ENCODE measurements at regions not wholly inside any gene's neighbourhood (a gene's known extent, or its start where the extent isn't known, plus 50 kb on each side); places are given as distances from the start of the nearest gene placed in this dataset.

DNA sequence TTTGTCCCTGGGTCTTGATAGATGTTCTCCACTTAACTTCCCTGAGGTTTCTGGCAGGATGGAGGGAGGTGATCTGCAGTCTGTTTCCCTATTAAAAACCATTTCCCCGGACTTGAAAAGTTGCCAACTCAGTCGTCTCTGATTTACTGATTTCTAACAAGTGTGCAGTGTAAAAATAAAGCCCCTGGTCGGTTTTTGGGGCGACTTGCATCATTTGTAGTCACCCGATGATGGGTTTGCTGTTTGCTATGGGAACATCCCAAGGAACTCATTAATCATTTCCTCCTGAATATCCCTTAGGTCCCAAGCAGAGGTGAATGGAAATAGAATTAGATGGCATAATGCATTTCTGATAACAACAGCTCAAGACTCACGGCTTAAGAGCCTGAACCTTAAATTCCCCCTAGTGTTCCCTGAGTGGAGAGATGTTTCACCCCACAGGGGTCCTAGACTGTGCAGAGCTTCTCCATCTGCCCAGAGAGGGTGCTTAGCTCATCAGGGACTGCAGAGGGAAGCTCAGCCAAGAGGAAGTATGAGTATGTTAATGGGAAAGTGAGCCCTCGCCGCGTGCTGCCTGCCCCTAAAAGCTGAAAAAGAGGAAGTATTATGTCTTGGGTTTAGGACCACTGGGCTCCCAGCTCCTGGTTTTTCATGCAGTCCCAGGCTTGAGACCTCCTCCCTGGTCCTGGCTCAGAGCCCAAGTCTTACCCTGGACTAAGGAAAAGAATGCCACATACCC lies 115.1 kb upstream of the DAP start:
- Histone ChIP-seq H3K4me1 (ENCODE audit: control insufficient read depth, insufficient read depth, low read length, poor library complexity, severe bottlenecking) (peaks cover 9% of the 10 kb centered on the region), H3K4me3 (ENCODE audit: extremely low read depth, insufficient read depth, low read length, poor library complexity, severe bottlenecking) (no peak overlapping the region), H3K36me3 (ENCODE audit: control insufficient read depth, insufficient read depth, low read length) (no peaks in the 10 kb centered on the region), H3K27ac (ENCODE audit: low read depth, low read length, severe bottlenecking) (no peak overlapping the region), H3K9me3 (ENCODE audit: control insufficient read depth, low read length) (peaks cover 4% of the 10 kb centered on the region)
- WGBS, 2 experiments (ENCODE audit: insufficient coverage in 2 of 2), result 92 to 100% methylated on average over 1 to 5 of the region's 9 CpGs

DNA sequence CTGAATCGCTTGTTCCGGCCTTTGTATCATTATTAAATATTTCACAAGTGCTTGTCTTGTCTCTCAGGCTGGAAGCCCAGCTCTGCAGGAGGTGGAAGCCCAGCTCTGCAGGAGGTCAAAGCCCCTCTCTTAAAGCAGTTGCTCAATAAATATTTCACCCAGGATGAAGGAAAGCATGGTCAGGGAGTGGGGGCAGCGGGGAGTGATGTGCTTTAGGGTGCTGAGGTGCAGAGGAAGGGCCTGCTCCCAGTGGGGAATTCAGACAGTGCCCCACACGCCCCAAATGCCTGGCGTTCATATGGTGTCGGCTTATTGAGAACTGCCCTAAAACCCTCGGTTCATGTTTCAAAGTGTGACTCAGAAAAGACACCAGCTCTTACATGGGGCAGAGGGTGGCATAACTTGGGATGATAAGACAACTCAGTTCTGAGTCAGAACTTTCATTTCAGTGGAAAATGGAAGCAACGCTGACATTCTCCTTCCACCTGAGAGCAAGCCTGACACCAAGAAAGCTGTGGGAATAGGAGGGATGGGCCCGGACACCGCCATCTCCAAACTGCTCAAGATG lies 114.3 kb upstream of the DAP start:
- 92 to 94% methylated on average over 9 of the region's 10 CpGs for WGBS, 2 experiments (ENCODE audit: insufficient coverage in 2 of 2)
- no peaks in the 10 kb centered on the region for H3K36me3 ChIP-seq (ENCODE audit: control insufficient read depth, insufficient read depth, low read length)
- peaks cover 4% of the 10 kb centered on the region for H3K9me3 ChIP-seq (ENCODE audit: control insufficient read depth, low read length)
- no peak overlapping the region for H3K27ac ChIP-seq (ENCODE audit: low read depth, low read length, severe bottlenecking)
- no peak overlapping the region for H3K4me3 ChIP-seq (ENCODE audit: extremely low read depth, insufficient read depth, low read length, poor library complexity, severe bottlenecking)
- H3K4me1 ChIP-seq (ENCODE audit: control insufficient read depth, insufficient read depth, low read length, poor library complexity, severe bottlenecking), result peaks cover 9% of the 10 kb centered on the region

GRCh38 chr5:10874541-10874940 lies 113.5 kb upstream of the DAP start:
- Histone ChIP-seq H3K9me3 (ENCODE audit: control insufficient read depth, low read length) (peaks cover 4% of the 10 kb centered on the region), H3K36me3 (ENCODE audit: control insufficient read depth, insufficient read depth, low read length) (no peaks in the 10 kb centered on the region), H3K27ac (ENCODE audit: low read depth, low read length, severe bottlenecking) (no peak overlapping the region), H3K4me1 (ENCODE audit: control insufficient read depth, insufficient read depth, low read length, poor library complexity, severe bottlenecking) (peaks cover 9% of the 10 kb centered on the region), H3K4me3 (ENCODE audit: extremely low read depth, insufficient read depth, low read length, poor library complexity, severe bottlenecking) (no peak overlapping the region)
- WGBS, 2 experiments (ENCODE audit: insufficient coverage in 2 of 2), result 83% methylated on average over 3 to 5 of the region's 7 CpGs

GRCh38 chr5:10870791-10871190 lies 109.8 kb upstream of the DAP start:
- H3K36me3 ChIP-seq (ENCODE audit: control insufficient read depth, insufficient read depth, low read length), result no peaks in the 10 kb centered on the region
- peaks cover 9% of the 10 kb centered on the region for H3K4me1 ChIP-seq (ENCODE audit: control insufficient read depth, insufficient read depth, low read length, poor library complexity, severe bottlenecking)
- WGBS, 2 experiments (ENCODE audit: insufficient coverage in 2 of 2), result 92 to 96% methylated on average over 2 to 7 of the region's 11 CpGs
- no peak overlapping the region for H3K27ac ChIP-seq (ENCODE audit: low read depth, low read length, severe bottlenecking)
- H3K4me3 ChIP-seq (ENCODE audit: extremely low read depth, insufficient read depth, low read length, poor library complexity, severe bottlenecking), result no peak overlapping the region
- peaks cover 4% of the 10 kb centered on the region for H3K9me3 ChIP-seq (ENCODE audit: control insufficient read depth, low read length)

DNA sequence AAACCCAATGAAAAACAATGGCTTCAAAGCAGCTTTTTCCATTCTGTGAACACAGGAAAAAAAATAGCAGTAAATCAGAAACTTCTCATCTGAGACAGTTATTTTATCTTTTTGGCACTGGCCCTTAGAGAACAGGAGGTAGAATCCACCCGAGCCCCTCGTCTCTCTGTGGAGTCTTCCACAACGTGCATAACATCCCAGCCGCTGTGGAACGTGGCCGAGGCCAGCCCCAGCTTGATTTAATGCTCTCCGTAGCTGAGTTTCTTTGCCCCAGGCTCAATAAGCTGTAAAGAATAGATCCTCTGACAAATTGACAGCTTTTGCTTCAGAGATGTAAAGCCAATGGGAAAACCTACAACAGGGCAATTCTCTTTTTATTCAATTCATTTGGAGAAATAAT lies 107.9 kb upstream of the DAP start:
- Histone ChIP-seq H3K4me3 (ENCODE audit: extremely low read depth, insufficient read depth, low read length, poor library complexity, severe bottlenecking) (no peak overlapping the region), H3K9me3 (ENCODE audit: control insufficient read depth, low read length) (peaks cover 4% of the 10 kb centered on the region), H3K36me3 (ENCODE audit: control insufficient read depth, insufficient read depth, low read length) (no peaks in the 10 kb centered on the region), H3K27ac (ENCODE audit: low read depth, low read length, severe bottlenecking) (no peak overlapping the region), H3K4me1 (ENCODE audit: control insufficient read depth, insufficient read depth, low read length, poor library complexity, severe bottlenecking) (no peaks in the 10 kb centered on the region)
- WGBS, 2 experiments (ENCODE audit: insufficient coverage in 2 of 2), result 74 to 95% methylated on average over 5 to 7 of the region's 7 CpGs

DNA sequence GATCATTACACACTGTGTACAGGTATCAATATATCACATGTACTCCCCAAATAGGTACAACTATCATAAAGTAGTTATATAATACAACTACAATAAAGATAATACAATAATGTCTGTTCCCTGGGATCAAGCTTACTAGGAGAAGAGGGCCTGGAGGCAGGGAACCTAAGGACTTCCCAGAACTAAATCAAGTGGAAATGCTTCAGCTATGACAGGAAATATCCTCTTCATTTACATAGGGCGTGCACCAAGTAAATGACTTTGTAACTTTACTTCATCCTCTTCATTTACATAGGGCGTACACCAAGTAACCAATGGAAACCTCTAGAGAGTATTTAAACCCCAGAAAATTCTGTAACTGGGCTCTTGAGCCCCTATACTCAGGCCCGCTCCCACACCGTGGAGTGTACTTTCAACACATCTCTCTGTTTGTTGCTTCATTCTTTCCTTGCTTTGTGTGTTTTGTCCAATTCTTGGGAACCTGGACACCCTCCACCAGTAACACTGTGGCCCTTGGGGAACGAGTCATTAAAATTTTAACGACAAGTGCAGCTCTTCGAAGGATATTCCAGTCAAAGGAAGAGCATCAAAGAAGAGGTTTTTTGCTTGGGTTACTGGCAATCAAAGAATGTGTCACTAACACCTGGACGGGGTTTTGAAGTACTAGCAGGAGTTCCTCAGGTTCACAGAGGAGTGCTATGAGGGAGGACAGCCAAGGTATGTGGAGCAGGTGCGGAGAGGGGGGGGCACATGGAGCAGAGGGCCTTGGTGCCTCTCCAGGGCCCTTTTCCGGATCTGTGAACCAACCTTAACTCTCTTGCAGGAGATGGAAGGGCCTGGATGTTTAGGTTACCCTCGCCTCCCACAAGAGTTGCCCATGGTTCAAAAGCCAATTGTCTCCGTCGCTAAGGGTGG lies 106.6 kb upstream of the DAP start:
- no peak overlapping the region for H3K4me3 ChIP-seq (ENCODE audit: extremely low read depth, insufficient read depth, low read length, poor library complexity, severe bottlenecking)
- H3K36me3 ChIP-seq (ENCODE audit: control insufficient read depth, insufficient read depth, low read length), result no peaks in the 10 kb centered on the region
- no peaks in the 10 kb centered on the region for H3K9me3 ChIP-seq (ENCODE audit: control insufficient read depth, low read length)
- 90 to 91% methylated on average over 12 of the region's 13 CpGs for WGBS, 2 experiments (ENCODE audit: insufficient coverage in 2 of 2)
- no peak overlapping the region for H3K27ac ChIP-seq (ENCODE audit: low read depth, low read length, severe bottlenecking)
- H3K4me1 ChIP-seq (ENCODE audit: control insufficient read depth, insufficient read depth, low read length, poor library complexity, severe bottlenecking), result no peaks in the 10 kb centered on the region

GRCh38 chr5:10866913-10867312 lies 105.9 kb upstream of the DAP start:
- no peaks in the 10 kb centered on the region for H3K4me1 ChIP-seq (ENCODE audit: control insufficient read depth, insufficient read depth, low read length, poor library complexity, severe bottlenecking)
- no peak overlapping the region for H3K27ac ChIP-seq (ENCODE audit: low read depth, low read length, severe bottlenecking)
- H3K4me3 ChIP-seq (ENCODE audit: extremely low read depth, insufficient read depth, low read length, poor library complexity, severe bottlenecking), result no peak overlapping the region
- no peaks in the 10 kb centered on the region for H3K36me3 ChIP-seq (ENCODE audit: control insufficient read depth, insufficient read depth, low read length)
- 50% methylated on average over 1 of the region's 4 CpGs; no CpG with 5 or more reads in 1 of the 2 experiments for WGBS, 2 experiments (ENCODE audit: insufficient coverage in 2 of 2)
- no peaks in the 10 kb centered on the region for H3K9me3 ChIP-seq (ENCODE audit: control insufficient read depth, low read length)

DNA sequence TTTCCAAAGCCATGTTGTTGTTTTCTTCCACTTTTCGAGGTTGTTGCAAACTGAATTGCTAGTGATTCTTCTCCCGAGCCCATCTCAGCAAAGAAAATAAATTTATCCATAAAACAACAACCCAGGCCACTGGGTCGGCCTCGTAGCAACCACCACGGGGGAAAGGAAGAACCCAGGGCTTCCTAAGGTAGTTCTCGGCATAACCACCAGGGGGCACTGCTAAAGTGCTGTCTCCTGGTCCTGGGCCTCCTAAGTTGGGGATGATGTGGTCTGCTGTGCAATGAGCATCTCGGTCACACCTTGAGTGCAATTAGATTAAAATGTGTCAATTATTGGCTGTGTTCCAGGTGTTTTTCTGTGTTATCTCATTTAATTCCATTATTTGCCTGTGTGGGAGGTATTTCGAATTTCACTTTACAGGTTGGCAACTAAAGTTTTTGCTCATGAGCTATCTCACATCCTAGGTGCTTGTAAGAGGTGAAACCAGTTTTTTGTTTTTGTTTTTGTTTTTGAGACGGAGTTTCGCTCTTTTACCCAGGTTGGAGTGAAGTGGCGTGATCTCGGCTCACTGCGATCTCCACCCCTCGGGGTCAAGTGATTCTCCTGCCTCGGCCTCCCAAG lies 102.8 kb upstream of the DAP start:
- 54 to 72% methylated on average over 7 to 9 of the region's 15 CpGs for WGBS, 2 experiments (ENCODE audit: insufficient coverage in 2 of 2)
- H3K4me3 ChIP-seq (ENCODE audit: extremely low read depth, insufficient read depth, low read length, poor library complexity, severe bottlenecking), result no peak overlapping the region
- no peak overlapping the region for H3K27ac ChIP-seq (ENCODE audit: low read depth, low read length, severe bottlenecking)
- no peaks in the 10 kb centered on the region for H3K4me1 ChIP-seq (ENCODE audit: control insufficient read depth, insufficient read depth, low read length, poor library complexity, severe bottlenecking)
- no peaks in the 10 kb centered on the region for H3K36me3 ChIP-seq (ENCODE audit: control insufficient read depth, insufficient read depth, low read length)
- H3K9me3 ChIP-seq (ENCODE audit: control insufficient read depth, low read length), result no peaks in the 10 kb centered on the region

DNA sequence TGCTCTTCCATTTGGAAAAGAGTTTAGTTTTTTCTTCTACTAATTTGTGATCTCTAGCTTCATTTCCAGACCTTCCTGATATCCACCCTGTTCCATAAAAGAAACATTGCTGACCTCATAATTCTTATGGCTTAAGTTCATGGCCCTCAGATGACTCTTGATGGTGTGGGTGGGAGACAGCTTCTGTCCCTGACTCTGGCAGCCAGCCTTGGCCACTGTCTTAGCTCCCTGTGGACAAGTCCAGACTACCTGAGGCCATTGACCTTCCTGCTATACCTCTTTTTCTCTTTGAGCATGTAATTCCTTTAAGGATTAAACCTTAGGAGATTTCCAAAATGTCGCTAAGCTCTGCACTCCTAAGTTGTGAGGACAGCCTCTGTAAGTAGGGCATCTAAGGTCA lies 101.1 kb upstream of the DAP start:
- no peaks in the 10 kb centered on the region for H3K36me3 ChIP-seq (ENCODE audit: control insufficient read depth, insufficient read depth, low read length)
- peaks cover 4% of the 10 kb centered on the region for H3K4me1 ChIP-seq (ENCODE audit: control insufficient read depth, insufficient read depth, low read length, poor library complexity, severe bottlenecking)
- no peaks in the 10 kb centered on the region for H3K9me3 ChIP-seq (ENCODE audit: control insufficient read depth, low read length)
- H3K4me3 ChIP-seq (ENCODE audit: extremely low read depth, insufficient read depth, low read length, poor library complexity, severe bottlenecking), result no peak overlapping the region
- WGBS, 2 experiments (ENCODE audit: insufficient coverage in 2 of 2), result 67 to 100% methylated on average over 1 of the region's 1 CpG
- no peak overlapping the region for H3K27ac ChIP-seq (ENCODE audit: low read depth, low read length, severe bottlenecking)

GRCh38 chr5:10861423-10861790 lies 100.4 kb upstream of the DAP start:
- Histone ChIP-seq H3K27ac (ENCODE audit: low read depth, low read length, severe bottlenecking) (no peak overlapping the region), H3K36me3 (ENCODE audit: control insufficient read depth, insufficient read depth, low read length) (no peaks in the 10 kb centered on the region), H3K9me3 (ENCODE audit: control insufficient read depth, low read length) (no peaks in the 10 kb centered on the region), H3K4me1 (ENCODE audit: control insufficient read depth, insufficient read depth, low read length, poor library complexity, severe bottlenecking) (peaks cover 9% of the 10 kb centered on the region), H3K4me3 (ENCODE audit: extremely low read depth, insufficient read depth, low read length, poor library complexity, severe bottlenecking) (no peak overlapping the region)
- WGBS, 2 experiments (ENCODE audit: insufficient coverage in 2 of 2), result 77 to 87% methylated on average over 3 of the region's 3 CpGs

Measured in mesodermal cell (in vitro differentiated cells).